ENCODE measurements at regions not wholly inside any gene's neighbourhood (a gene's known extent, or its start where the extent isn't known, plus 50 kb on each side); places are given as distances from the start of the nearest gene placed in this dataset.

DNA sequence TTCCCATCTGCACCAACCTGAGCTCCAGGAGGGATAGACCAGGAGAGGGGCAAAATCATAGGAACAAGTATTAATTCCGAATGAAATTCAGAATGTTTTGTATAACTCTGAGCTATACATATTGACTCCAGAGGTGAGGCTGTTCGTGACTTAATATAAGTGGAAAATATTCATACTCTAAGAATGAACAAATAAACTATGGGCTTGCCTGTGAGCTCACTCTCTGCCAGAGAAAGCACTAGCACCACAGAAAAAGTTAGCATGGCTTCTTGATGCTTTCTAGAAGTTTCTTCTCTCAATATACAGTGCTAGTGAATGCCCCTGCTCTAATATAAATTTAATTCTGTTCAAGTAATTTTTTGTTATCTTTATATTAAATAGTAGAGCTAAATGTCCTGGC is 1536.4 kb upstream of the FLRT2 start:
- Mint-ChIP-seq H3K9me3 (peaks cover 9% of the 10 kb centered on the region), H3K36me3 (ENCODE audit: low read depth) (no peaks in the 10 kb centered on the region), H3K4me1 (ENCODE audit: low read depth) (no peaks in the 10 kb centered on the region), H3K27ac (no peak overlapping the region), H3K4me3 (no peak overlapping the region), H3K27me3 (no peaks in the 10 kb centered on the region)

DNA sequence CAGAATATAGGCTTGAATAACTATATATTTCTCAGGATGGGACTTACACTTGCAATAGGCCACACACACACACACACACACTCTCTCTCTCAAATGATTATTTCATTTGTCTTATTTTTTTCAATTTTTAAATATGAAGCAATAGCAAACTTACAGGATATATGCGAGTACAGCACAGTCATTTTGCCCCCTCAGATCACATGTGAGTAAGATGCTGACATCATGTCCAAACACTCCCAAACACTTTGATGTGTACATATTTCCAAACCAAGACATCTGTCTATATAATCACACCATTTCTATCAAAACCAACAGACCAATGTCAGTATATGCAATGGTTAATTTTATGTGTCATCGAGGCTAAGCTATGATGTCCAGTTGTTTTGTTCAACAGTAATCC is 1535.9 kb upstream of the FLRT2 start:
- Mint-ChIP-seq H3K4me3 (no peak overlapping the region), H3K36me3 (ENCODE audit: low read depth) (no peaks in the 10 kb centered on the region), H3K27me3 (no peaks in the 10 kb centered on the region), H3K9me3 (peaks cover 8% of the 10 kb centered on the region), H3K4me1 (ENCODE audit: low read depth) (no peaks in the 10 kb centered on the region), H3K27ac (no peak overlapping the region)

DNA sequence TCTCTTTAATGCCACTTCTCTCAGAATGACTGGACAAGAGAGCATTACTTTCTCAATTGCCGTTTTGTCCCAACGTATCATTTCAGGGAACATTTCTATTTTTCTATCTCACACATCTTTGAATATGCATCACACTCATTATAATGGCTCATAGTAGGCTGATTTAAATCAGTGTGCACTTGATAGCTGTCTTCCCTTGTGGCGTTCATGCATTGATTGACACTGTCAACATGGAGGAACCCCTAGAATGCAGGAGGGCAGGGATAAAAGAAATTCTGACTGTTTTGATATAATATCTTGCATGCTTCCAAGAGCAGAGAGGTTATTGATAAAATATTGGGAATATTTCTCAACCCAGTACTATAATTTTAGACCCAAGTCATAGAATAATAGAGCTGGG is 1528.9 kb upstream of the FLRT2 start:
- no peak overlapping the region for H3K27ac Mint-ChIP-seq
- no peaks in the 10 kb centered on the region for H3K27me3 Mint-ChIP-seq
- no peak overlapping the region for H3K4me3 Mint-ChIP-seq
- H3K9me3 Mint-ChIP-seq = peaks cover 21% of the 10 kb centered on the region
- no peaks in the 10 kb centered on the region for H3K4me1 Mint-ChIP-seq (ENCODE audit: low read depth)
- no peaks in the 10 kb centered on the region for H3K36me3 Mint-ChIP-seq (ENCODE audit: low read depth)

DNA sequence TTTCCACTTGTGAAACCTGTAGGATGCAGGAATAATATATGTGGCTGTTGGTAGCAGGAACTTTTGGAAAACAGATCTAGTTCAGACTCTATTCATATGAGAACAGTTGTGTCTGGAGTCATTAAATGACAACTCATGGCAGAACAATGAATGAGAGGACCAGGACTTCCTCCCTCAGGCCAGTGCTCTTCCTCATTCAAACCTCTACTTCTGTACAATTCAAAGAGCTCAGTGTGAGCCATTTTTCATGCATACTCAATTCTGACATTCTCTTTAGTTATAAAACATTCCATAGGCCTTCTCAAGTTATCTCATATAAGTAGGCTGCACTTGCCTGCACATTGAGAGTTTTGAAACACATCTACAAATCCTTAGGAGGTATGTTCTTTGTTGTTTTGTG is 1526.6 kb upstream of the FLRT2 start:
- no peak overlapping the region for H3K4me3 Mint-ChIP-seq
- no peaks in the 10 kb centered on the region for H3K4me1 Mint-ChIP-seq (ENCODE audit: low read depth)
- H3K27me3 Mint-ChIP-seq = no peaks in the 10 kb centered on the region
- no peak overlapping the region for H3K27ac Mint-ChIP-seq
- H3K9me3 Mint-ChIP-seq = peaks cover 21% of the 10 kb centered on the region
- no peaks in the 10 kb centered on the region for H3K36me3 Mint-ChIP-seq (ENCODE audit: low read depth)

DNA sequence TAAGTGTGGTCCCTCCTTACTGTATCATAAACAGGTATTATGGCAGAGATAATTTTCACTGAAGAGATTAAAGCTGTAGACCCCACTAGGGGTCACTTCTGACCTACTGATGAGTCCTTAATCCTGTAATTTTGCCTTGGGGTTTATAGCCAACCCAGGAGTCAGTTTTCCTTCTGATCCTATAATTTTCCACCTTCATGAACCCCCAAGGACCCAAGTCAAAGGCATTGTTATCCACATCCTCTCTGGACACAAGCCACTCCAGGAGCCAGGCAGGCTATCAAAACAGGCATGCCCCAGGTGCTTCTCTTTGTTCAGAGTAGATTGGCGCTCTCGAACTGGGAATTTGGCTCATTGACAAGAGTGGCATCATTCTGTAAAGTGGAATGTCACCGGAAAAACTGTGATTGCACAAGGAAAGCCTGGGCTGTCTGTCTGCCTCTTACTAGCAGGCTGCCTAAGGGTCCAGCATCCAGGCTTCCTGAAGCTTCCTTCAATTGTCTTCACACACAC is 1523.2 kb upstream of the FLRT2 start:
- Mint-ChIP-seq H3K4me3 (no peak overlapping the region), H3K4me1 (ENCODE audit: low read depth) (no peaks in the 10 kb centered on the region), H3K27me3 (no peaks in the 10 kb centered on the region), H3K36me3 (ENCODE audit: low read depth) (no peaks in the 10 kb centered on the region), H3K9me3 (peaks cover 8% of the 10 kb centered on the region), H3K27ac (no peak overlapping the region)

DNA sequence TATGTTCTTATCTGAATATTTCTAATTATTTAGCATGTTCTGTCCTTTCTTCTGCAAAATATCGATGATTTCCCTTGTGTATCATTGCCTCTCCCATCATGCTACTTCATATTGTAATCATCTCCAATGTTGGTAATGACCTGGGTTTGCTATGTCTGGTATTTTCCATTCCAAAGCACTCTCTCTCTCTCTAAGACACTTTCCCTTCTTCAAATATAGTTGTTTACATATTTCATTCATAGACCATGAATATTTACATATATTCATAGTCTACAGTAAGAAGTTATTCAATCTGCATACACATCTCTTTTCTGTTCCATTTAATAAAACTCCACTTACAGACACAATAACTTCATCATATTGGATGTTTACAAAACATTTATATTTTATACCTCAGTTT is 1516.5 kb upstream of the FLRT2 start:
- H3K27me3 Mint-ChIP-seq = no peaks in the 10 kb centered on the region
- H3K36me3 Mint-ChIP-seq (ENCODE audit: low read depth) = no peaks in the 10 kb centered on the region
- no peak overlapping the region for H3K27ac Mint-ChIP-seq
- peaks cover 16% of the 10 kb centered on the region for H3K9me3 Mint-ChIP-seq
- H3K4me3 Mint-ChIP-seq = no peak overlapping the region
- H3K4me1 Mint-ChIP-seq (ENCODE audit: low read depth) = no peaks in the 10 kb centered on the region

DNA sequence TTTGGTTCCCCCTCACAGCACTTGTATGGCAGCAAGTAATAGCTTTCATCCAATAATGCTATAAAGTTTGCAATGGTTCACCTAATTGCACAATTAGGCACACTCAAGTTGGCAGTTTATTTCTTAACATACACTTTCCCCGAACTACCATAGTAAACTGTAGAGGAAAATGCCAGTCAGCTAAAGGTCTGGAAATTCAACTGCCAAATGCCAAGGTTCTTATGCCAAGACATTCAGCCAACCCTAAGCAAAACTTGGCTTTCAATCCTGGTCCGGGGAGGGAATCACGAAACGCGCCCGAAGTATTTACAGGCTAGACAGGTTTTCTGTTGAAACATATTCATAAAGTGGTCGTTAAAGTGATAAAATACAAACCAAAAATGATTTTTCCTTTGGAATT is 1512.4 kb upstream of the FLRT2 start:
- Mint-ChIP-seq H3K4me3 (no peak overlapping the region), H3K4me1 (ENCODE audit: low read depth) (no peaks in the 10 kb centered on the region), H3K27me3 (no peaks in the 10 kb centered on the region), H3K36me3 (ENCODE audit: low read depth) (no peaks in the 10 kb centered on the region), H3K27ac (no peak overlapping the region), H3K9me3 (peaks cover 15% of the 10 kb centered on the region)

DNA sequence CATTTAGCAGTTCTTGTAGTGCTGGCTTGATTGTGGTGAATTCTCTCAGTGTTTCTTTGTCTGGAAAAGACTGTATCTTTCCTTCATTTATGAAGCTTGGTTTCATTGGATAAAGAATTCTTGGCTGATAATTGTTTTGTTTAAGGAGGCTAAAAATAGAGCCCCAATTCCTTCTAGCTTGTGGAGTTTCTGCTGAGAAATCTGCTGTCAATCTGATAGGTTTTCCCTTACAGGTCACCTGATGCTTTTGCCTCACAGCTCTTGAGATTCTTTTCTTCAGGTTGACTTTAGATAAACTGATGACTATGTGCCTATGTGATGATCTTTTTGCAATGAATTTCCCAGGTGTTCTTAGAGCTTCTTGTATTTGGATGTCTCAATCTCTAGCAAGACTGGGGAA is 1508.5 kb upstream of the FLRT2 start:
- peaks cover 9% of the 10 kb centered on the region for H3K9me3 Mint-ChIP-seq
- no peaks in the 10 kb centered on the region for H3K4me1 Mint-ChIP-seq (ENCODE audit: low read depth)
- no peak overlapping the region for H3K27ac Mint-ChIP-seq
- H3K36me3 Mint-ChIP-seq (ENCODE audit: low read depth) = no peaks in the 10 kb centered on the region
- no peaks in the 10 kb centered on the region for H3K27me3 Mint-ChIP-seq
- no peak overlapping the region for H3K4me3 Mint-ChIP-seq

DNA sequence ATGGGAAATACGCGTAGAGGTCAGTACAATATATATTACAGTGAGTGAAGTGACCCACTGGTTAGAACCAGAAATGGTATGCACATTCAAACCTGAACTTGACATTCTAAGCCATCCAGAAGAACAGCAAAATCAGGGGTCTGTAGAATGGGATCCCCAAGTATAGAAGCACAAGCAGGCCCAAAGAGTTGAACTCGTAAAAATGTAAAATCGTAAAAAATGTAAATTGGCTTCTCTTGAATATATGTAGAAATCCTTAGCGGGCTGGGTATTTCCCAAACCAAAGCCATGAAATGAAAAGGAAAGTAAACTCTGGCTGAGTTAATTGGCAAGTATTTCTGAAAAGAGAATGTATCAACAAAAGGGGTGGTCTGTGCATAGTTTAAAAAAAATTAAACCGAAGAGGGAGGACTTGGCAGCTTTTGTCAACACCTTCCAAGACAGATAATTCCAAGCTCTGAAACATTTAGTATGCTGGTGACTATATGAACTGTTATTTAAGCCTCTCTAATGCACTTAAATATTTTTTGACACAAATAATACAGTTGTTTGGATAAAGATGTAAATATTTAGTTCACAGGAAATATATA is 1505.6 kb upstream of the FLRT2 start:
- no peaks in the 10 kb centered on the region for H3K36me3 Mint-ChIP-seq (ENCODE audit: low read depth)
- peaks cover 9% of the 10 kb centered on the region for H3K9me3 Mint-ChIP-seq
- H3K4me3 Mint-ChIP-seq = no peak overlapping the region
- no peak overlapping the region for H3K27ac Mint-ChIP-seq
- no peaks in the 10 kb centered on the region for H3K27me3 Mint-ChIP-seq
- H3K4me1 Mint-ChIP-seq (ENCODE audit: low read depth) = no peaks in the 10 kb centered on the region

DNA sequence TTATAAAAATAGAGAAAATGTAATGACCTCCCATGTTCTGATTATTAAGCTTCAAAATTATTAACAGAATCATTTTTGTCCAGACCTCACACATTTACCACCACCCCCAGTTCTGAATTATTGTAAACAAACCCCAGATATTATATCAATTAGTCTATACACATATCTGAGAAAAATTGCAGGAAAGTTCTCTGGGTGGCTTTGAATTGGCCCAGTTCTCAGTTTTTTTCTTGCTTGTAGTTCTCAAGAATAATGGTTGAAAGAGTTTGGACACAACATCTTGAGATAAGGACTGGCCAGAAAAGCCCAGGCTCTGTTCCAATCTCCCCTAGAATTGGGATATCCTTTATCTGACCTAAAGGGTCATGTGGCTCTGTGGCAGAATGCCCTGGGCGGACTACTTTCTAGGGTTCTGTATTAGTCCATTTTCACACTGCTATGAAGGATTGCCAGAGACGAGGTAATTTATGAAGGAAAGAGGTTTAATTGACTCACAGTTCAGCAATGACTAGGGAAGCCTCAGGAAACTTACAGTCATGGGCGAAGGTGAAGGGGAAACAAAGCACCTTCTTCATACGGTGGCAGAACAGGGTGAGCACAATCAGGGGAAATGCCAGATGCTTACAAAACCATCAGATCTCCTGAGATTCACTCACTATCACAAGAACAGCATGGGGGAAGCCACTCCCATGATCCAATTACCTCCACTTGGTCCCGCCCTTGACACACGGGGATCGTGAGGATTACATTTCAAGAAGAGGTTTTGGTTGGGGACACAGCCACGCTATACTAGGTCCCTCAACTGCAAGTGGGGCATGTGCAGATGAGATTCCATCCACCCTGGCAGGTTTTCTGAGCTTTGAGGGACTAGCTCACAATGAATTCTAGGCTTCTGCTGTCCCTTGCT is 1504.6 kb upstream of the FLRT2 start:
- H3K36me3 Mint-ChIP-seq (ENCODE audit: low read depth) = no peaks in the 10 kb centered on the region
- H3K4me1 Mint-ChIP-seq (ENCODE audit: low read depth) = no peaks in the 10 kb centered on the region
- no peak overlapping the region for H3K27ac Mint-ChIP-seq
- no peaks in the 10 kb centered on the region for H3K27me3 Mint-ChIP-seq
- H3K9me3 Mint-ChIP-seq = peaks cover 9% of the 10 kb centered on the region
- H3K4me3 Mint-ChIP-seq = no peak overlapping the region

DNA sequence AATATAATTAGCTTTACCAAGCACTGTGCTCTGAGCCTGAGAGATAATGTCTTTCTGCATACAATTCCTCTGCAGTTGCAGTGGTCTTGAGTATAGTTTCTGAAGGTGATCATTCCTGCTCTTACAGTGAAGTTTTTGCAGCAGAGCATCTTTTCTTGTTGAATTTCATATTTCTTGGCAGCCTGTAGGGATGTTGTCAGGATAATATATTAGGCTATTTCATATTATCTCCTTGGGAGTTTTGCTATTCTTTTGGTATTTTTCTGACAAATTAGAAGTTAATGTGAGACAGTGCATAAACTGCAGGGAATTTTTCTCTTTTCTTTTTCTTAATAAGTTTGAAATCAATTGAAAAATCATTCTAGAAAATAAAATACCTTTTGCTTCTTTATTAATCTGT is 1502.6 kb upstream of the FLRT2 start:
- Mint-ChIP-seq H3K4me3 (no peak overlapping the region), H3K27me3 (no peaks in the 10 kb centered on the region), H3K9me3 (peaks cover 9% of the 10 kb centered on the region), H3K36me3 (ENCODE audit: low read depth) (no peaks in the 10 kb centered on the region), H3K27ac (no peak overlapping the region), H3K4me1 (ENCODE audit: low read depth) (no peaks in the 10 kb centered on the region)

DNA sequence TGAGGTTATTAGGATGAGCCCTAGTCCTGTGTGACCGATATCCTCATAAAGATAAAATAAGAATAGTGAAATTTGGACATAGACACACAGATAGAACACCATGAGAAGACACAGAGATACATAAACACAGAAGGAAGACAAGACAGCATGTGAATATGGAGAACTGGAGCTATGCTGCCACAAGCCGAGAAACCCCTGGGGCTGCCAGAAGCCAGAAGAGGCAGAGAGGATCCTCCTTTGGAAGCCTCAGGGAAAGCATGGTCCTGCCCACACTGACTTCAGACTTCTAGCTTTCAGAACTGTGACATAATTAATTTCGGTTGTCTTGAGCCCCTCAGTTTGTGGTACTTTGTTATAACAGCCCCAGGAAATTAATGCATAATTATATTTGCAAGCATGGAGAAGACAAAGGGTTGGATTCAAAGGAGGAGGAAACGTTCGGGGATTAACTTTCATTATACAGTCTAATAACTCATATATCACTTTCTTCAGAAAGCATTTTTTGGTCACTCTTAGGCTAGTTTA is 1501.8 kb upstream of the FLRT2 start:
- Mint-ChIP-seq H3K9me3 (peaks cover 9% of the 10 kb centered on the region), H3K4me1 (ENCODE audit: low read depth) (no peaks in the 10 kb centered on the region), H3K27me3 (no peaks in the 10 kb centered on the region), H3K4me3 (no peak overlapping the region), H3K36me3 (ENCODE audit: low read depth) (no peaks in the 10 kb centered on the region), H3K27ac (no peak overlapping the region)

DNA sequence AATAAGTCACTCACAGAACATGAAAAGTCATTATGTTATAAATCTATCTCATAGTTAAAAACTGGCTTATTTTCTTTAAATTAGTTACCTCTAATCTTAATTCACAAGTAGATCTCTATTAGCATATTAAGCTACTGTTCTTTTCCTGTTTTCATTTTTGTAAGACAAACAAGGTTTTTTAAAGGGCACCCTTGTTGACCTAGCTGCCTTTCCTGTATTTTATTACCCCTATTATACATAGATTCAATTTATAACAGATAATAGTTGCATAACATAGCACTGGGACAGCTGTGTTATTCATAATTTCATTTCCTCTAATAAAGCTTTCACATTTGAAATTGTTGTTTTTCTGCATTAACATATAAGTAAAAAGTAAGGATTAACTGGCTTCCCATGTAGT is 1500.7 kb upstream of the FLRT2 start:
- Mint-ChIP-seq H3K27ac (no peak overlapping the region), H3K4me3 (no peak overlapping the region), H3K36me3 (ENCODE audit: low read depth) (no peaks in the 10 kb centered on the region)

DNA sequence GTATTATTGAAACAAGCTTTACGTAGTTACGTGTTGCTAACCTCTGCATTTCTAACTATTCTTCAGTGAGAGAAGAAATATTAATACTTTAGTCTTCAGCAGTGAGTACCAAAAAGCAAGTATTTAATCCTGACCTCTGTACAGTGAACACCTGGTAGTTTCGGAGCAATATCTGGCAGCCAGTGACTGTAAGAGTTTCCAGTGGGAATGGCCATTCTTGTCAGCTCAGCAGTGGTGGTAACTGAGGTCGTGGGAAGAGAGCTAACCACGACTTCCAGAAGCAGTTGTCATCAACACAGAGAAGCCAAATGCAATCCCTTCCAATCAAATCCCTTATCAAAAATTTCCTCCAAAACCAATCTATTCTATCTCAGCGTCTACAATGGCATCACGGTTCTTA is 1500.2 kb upstream of the FLRT2 start:
- no peaks in the 10 kb centered on the region for H3K4me1 Mint-ChIP-seq (ENCODE audit: low read depth)
- no peak overlapping the region for H3K4me3 Mint-ChIP-seq
- no peak overlapping the region for H3K27ac Mint-ChIP-seq
- no peaks in the 10 kb centered on the region for H3K36me3 Mint-ChIP-seq (ENCODE audit: low read depth)
- no peaks in the 10 kb centered on the region for H3K9me3 Mint-ChIP-seq
- no peaks in the 10 kb centered on the region for H3K27me3 Mint-ChIP-seq

More for the DNA sequence above, 1500.7 kb upstream of the FLRT2 start:
- H3K4me1 Mint-ChIP-seq (ENCODE audit: low read depth) = no peaks in the 10 kb centered on the region
- H3K27me3 Mint-ChIP-seq = no peaks in the 10 kb centered on the region
- no peaks in the 10 kb centered on the region for H3K9me3 Mint-ChIP-seq

DNA sequence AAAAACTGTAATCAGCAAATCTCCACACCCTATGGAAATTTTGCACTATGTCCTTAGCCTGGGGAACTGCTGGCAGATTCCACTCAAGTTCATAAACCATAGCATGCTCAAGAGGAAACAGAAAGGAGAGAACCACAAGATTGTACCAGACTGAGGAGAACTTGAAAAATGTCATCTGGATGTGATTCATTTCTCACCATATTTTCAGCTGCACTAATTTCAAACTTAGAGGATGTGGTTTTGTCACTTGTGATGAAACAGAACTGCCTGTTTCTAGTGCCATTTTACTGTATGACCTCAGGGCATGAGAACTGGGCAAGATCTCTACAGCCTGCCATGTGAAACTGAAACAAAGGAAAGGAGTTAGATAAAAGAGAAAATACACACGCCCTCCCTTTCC is 1493.1 kb upstream of the FLRT2 start:
- Mint-ChIP-seq H3K27me3 (no peaks in the 10 kb centered on the region), H3K36me3 (ENCODE audit: low read depth) (no peaks in the 10 kb centered on the region), H3K4me3 (no peak overlapping the region), H3K27ac (no peak overlapping the region), H3K4me1 (ENCODE audit: low read depth) (peaks cover 9% of the 10 kb centered on the region), H3K9me3 (peaks cover 10% of the 10 kb centered on the region)

All from stimulated activated naive CD8-positive, alpha-beta T cell treated with anti-CD3 and anti-CD28 coated beads, Interleukin-15, Interleukin-2, amounts not matched to agents 100 ng/mL and 50 ng/mL, for 24 hours (primary cell).